RPMI7951 (cell line): ENCODE measurements at regions not wholly inside any gene's neighbourhood (a gene's known extent, or its start where the extent isn't known, plus 50 kb on each side); places are given as distances from the start of the nearest gene placed in this dataset.

Source experiments
- DNase-seq: peaks from one replicate; pipeline ENCODE4 v3.0.0-alpha.2; 2012; ENCODE audit warnings: low read depth

- DNase-seq, result no peak
These were observed 64.3 kb upstream of the FZD7 start for GRCh38 chr2:201969241-201969937.

- DNase-seq, result peak; percentile 92
These were observed 63.5 kb upstream of the FZD7 start for GRCh38 chr2:201969938-201970785.

- no peak for DNase-seq
These were observed 62.9 kb upstream of the FZD7 start for GRCh38 chr2:201970786-201971108.

- DNase-seq, result peak; percentile 89
These were observed 62.0 kb upstream of the FZD7 start for GRCh38 chr2:201971531-201972228.

GRCh38 chr2:201972621-201973255 is 60.9 kb upstream of the FZD7 start:
- no peak for DNase-seq

DNA sequence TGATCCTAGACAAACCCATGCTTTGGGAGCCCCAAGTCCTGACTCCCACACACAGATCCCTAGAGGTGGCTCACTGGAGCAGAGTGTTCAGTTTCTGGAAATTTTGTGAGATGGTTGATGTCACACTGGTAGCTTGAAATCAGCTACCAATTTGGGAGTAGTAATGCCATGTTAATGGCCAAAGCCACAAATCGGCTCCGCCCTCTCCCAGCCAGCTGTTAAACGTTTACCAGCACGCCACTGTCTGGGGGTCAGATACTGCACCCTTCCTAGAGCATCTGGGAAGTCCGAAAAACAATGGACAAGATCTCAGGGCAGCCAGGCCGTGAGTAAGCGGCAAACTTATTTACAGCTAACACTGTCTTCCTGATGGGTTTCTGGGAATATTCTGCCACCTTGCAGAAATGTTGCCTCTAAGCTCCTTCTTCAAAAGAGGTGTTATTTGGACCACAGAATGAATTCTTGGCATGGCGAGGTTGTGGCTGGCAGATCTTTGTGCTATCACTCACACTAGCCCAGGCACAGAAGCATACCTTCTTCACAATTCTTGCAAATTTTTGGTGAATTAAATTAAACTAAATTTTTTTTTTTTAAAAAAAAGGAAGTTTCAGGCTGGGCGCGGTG is 60.2 kb upstream of the FZD7 start:
- DNase-seq, result no peak

GRCh38 chr2:201974171-201975100 is 59.2 kb upstream of the FZD7 start:
- DNase-seq, result no peak

DNA sequence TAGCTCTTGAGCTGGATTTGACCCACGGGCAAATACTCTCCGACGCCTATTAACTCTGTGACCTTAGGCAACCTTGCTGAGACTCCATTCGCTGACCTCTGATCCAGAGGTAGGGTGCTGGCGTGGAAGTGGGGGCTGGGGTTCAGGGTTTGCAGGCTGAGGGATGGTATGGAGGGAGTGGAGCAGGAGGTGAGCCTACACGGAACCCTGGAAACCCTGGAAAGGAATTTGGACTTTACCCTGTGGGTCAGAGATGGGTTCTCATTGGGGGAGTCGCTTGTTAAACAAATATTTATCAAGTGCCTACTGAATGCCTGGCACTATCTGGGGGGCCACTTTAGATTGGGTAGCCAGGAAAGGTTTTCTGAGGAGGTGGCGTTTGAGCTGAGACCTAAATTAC is 58.2 kb upstream of the FZD7 start:
- no peak for DNase-seq

DNA sequence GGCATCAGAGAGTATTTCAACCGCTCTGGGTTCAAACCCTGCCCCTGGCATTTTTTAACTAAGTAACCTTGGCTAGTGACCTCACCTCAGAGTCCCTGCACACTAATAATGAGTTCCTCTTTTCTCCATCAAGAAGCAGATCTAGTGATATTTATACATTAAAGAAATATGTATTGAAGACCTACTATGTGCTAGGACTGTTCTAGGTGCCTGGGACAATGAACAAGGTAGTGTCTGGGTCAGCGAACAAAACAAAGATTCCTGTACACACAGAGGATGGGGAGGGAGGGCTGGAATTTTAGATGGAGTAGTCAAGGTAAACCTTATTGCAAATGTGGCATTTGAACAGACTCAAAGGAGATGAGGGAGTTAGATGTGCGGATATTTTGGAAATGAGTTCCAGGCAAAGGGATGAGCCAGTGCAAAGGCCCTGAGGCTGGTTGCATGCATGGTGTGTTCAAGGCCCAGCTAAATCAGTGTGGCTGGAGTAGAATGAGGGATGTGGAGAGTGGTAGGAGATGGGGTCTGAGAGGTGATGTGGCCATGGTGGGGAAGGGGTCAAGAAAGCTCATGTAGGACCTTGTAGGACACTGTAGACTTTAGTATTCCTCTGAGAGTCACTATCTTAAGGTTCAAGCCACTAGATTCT is 57.6 kb upstream of the FZD7 start:
- DNase-seq, result no peak

DNA sequence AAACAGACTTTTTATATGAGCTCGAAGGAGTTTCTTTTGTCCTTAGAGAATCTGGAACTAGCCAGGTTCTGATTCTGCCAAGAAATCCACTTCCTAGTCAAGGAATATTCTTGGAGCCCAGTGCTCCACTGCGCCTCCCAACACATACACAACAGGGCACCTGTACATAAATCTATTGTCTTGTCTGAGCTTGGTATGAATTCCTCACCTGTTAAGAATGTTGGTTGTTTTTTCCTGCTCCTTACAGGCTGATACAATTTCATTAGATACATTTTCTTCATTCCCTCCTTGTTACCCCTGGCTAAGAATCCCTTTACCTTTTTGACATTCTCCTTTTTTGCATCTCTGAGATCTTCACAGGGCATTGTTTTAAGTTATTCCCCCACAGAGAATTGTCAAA is 56.0 kb upstream of the FZD7 start:
- no peak for DNase-seq

DNA sequence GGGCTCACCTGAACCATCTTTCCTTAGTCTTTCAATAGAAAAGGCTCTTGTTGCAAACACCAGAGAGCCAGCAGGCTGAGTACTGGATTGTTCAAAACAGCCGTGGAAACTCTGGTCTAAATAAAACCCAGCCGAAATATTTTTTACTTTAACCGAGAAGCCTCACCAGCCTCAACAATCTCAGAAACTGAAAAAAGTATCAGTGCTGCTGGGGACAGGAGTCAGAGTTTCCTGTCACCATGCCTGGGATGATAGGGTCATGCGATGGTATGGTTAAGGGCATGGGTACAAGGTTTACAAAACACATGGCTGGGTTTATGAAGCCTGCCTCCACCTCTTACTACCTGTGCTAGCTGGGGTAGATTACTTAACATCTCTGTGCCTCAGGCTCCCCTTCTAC is 55.3 kb upstream of the FZD7 start:
- no peak for DNase-seq

DNA sequence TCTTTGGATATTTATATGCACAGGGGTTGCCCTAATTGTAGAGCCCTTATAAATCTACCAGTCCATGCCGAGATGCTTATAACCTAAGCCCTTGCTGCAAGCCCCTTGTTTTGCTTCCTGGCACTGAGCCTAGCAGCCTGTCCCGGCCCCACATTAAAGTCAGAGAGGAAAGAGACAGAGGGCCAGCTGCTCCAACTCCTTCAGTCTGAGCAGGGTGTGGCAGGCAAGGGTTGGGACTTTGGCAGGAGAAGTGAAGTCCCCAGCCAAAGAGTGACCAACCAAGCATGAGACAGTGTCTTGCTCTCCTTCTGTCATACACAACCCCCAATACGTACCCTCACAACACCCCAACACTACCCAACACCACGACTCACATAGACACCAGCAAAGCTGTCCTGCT is 54.7 kb upstream of the FZD7 start:
- DNase-seq, result no peak

DNA sequence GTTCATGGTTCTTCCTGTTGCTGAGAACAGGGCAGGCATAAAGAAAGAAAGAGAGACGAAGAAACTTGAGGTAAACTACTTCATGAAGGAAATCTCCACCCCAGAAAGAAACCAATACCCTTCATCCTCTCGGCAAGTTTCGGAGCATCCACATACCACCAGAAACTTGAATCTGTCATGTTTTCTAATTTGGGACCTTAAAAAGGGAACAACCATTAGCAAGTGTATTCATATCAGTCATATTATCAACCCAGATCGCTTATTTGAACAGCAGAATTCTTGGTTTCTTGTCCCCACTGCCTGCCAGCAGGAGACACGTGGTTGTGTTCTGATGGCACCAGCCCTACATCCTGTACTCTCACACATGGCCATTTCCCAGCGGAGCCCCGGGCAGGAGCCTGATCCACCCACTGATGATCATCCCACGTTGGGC is 53.2 kb upstream of the FZD7 start:
- DNase-seq, result no peak

DNA sequence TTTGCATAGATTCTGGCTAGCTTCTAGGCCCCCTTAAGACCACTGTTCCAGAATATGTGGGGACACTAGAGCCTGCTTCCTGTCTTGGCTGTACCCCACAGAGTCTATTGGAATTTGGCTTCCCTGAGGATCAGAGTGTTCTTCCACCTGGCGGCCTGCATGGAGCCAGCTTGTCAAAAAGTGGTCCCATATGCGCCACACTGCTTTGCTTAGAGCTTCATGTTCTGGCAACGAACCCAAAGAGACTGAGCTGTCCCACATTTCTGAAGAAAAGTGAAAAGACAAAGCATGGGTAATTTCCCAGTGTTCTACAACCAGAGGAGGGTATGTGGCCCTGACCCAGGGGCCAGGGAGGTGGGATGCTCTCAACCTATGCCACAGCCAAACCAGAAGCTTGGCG is 52.7 kb upstream of the FZD7 start:
- DNase-seq, result no peak

DNA sequence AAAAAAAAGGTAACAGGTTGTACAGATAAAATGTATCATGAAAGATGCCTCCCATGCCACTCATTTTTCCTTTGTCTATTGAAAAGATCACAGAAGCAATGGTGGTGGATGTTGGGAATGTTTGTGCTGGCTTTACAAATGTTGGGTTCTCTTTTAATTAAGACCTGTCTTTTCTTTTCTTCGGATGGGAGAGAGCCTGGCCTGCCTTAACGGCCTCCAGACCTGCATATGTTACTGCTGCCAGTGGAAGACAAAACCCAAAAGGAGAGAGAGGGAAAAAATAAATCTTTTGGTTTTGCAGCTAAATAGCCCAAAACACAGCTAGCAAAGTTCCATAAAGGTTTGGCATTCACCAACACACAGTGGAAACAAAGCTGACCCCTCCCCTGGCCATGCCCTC is 50.5 kb upstream of the FZD7 start:
- DNase-seq, result no peak

DNA sequence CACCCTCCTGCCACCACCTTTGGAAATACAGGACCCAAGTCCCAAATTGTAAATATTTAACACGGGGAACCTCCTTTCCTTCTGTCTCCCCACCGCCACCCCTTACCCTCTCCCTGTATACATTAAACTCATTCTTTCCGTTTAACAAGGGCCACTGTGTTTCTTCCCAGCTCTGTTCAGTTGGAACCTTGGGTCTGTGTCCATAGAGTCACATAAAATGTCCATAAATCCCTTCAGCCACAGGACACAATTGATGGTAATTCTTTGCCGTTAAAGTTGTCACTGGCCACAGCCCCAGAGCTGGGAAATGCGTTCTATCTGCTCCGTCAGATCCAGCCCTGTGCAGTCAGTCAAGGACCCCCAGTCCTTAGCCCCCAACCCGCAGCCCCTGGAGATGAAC is 49.9 kb upstream of the FZD7 start:
- DNase-seq, result no peak
